SK-N-DZ (cell line): ENCODE measurements at regions not wholly inside any gene's neighbourhood (a gene's known extent, or its start where the extent isn't known, plus 50 kb on each side); places are given as distances from the start of the nearest gene placed in this dataset.

ENCODE experiments used
- DNase-seq: peaks from one replicate; pipeline ENCODE4 v3.0.0-alpha.2; 2015; ENCODE audit warnings: low spot score

GRCh38 chr18:22355598-22355997 lies 62.1 kb downstream of the CTAGE1 start:
- no peak for DNase-seq

- DNase-seq: no peak
These were observed 62.6 kb downstream of the CTAGE1 start for GRCh38 chr18:22355069-22355468.

DNA sequence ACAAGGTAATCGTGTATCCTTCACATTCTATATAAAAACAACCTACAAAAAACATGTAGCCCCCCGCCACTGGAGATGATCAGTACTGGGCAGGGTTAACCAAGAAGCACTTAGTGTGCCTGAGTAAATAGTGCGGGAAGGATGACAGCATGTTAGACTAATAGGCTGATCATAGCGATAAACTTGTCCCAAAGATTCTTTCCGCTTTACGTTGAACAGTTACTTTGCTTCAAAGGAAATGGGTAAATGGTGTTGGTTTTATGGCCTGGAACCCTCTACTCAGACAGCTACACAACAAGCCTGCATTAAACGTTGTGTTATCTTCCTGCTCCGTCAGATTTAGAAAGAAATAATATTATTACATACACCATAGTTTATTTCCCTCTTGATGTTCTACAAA lies 67.7 kb downstream of the CTAGE1 start:
- no peak for DNase-seq

- no peak for DNase-seq
These were observed 68.3 kb downstream of the CTAGE1 start for GRCh38 chr18:22349317-22349898.

DNA sequence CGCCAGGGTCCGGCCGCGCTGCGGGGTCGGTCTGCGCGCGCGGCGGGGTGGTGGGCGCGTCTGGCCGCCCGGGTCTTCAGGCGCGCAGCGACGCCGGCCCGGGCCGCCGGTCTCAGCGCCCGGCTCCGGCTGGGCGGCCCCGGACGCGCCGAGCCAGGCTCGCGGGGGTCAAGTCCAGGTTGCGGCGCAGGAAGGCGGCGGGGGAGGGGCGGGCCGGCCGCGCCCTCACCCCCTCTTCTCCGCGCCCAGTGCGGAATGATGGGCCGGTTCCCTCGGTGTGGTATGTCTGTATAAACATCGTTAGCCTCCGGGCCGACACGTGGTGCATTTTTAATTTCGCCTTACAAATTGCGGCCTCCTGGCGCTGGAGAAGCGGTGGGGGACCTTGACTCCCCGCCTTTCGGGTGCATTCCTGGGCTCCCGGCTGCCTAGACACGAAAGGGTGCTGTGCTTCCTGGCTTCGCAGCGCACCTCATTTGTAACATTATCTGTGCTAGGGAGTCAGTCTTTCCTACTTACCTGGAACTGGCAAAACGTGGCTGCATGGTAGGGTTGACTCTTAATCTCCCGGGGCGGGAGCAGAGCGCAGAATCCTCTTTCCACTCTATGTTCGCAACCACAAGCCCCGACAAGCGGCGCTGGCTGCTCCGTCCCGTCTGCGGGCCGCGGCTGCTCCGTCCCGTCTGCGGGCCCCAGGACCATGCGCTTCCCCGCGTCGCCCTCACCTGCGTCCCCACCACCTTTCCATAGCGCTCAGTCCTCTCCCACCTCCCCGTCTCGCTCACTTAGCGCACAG lies 69.0 kb downstream of the CTAGE1 start:
- DNase-seq: no peak

GRCh38 chr18:22347606-22348511 lies 69.9 kb downstream of the CTAGE1 start:
- DNase-seq: no peak

- DNase-seq: no peak
These were observed 70.6 kb downstream of the CTAGE1 start for GRCh38 chr18:22346953-22347605.

- DNase-seq: no peak
These were observed 71.2 kb downstream of the CTAGE1 start for GRCh38 chr18:22346401-22346952.

- DNase-seq: no peak
These were observed 72.0 kb downstream of the CTAGE1 start for GRCh38 chr18:22345718-22346117.

- no peak for DNase-seq
These were observed 72.6 kb downstream of the CTAGE1 start for GRCh38 chr18:22344908-22345670.

DNA sequence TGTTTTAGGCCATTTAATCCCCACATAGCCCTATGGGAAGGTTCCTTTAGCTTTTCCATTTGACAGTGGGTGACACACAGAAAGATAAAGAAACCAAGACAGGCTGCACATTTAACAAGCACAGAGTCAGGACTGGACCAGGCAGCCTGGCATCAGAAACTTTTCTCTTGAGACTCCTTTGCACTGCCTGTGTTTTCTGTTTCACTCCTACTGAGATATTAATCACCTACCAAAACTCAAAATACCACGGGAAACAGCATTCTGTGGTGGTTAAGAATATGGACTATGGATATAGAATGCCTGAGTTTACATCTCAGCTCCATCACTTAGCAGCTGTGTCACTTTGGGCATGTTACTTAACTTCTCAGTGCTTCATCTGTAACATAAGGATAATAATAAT lies 73.3 kb downstream of the CTAGE1 start:
- DNase-seq: no peak

DNA sequence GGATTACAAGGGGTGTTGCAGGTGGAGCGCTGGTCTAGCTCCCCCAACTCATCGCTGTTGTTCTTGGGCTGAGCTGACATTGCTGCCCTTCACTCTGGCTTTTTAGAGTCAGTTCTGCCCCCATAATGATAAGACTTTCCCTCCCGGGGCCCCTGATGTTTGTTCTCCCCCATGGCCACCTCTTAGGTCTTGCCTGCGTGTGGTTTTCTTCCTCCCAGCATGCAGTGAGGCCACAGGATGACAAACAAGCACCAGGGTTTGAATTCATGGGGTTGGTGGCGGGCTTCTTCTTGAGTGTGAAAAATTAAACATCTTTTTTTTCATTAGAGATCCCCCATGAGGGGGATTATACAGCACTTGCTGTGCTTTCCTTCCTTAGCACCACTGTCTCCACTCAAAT lies 74.1 kb downstream of the CTAGE1 start:
- DNase-seq: no peak

DNA sequence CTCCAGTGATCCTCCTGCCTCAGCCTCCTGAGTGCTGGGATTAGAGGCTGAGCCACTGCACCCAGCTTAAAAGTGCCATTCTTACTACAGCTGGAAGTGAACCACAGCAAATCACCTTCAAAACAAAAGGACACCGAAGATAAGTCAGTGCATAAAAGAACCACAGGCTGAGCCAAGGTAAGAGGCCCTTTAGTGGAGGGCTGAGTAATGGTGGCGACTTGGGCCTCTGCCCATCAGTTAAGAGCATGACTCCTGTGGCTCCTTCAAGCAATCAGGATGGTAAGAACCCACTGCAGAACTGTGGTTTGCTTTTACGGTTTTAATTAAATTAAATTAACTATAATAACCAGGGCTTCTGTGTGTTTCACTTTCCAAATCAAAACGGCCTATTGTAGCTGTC lies 75.1 kb downstream of the CTAGE1 start:
- peak; percentile 39 for DNase-seq

GRCh38 chr18:22340331-22340730 lies 77.4 kb downstream of the CTAGE1 start:
- no peak for DNase-seq

GRCh38 chr18:22339913-22340312 lies 77.8 kb downstream of the CTAGE1 start:
- DNase-seq: no peak

GRCh38 chr18:22337833-22338232 lies 79.9 kb downstream of the CTAGE1 start:
- DNase-seq: no peak

GRCh38 chr18:22337306-22337705 lies 80.4 kb downstream of the CTAGE1 start:
- no peak for DNase-seq

- DNase-seq: no peak
These were observed 81.3 kb downstream of the CTAGE1 start for GRCh38 chr18:22336406-22336805.

DNA sequence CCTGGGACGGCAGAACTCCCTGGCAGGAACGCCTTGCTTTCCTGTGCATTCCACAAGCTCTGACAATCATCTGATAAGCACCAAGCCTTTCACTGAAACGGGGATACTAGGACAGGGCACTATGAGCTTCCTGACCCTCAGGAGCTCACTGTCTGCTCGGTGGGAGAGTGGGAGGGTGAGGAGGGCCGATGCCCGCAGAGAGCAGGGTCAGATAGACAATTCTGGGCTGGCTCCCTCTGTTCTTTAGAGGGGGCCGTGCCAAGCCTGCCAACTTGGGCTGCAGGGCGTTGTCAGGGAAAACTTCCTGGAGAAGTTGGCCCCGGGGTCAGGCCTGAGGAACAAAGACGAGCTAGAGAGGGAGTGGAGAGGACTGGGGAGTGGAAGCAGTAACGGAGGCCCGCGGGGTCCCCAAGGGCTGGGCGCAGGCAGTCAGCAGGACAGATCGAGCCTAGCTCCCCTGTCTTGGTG lies 82.0 kb downstream of the CTAGE1 start:
- no peak for DNase-seq

DNA sequence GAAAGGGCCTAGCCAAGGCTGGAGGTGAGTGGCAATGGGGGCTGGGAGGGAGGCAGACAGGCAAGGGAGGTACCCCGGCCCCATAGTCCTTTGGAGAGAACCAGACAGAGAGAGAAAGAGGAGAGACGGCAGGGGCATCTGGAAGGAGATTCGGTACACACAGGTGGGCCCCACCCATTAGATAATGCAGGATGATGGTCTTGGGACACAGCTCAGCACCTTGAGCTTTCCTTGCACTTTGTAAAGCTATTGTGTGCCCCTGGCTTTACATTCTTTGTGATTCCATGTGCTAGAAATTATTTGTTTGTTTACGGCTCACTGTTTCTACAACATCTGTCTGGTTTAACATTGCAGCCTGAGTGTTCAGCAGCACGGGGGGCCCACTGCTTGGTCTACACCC lies 83.1 kb downstream of the CTAGE1 start:
- no peak for DNase-seq

- no peak for DNase-seq
These were observed 85.1 kb downstream of the CTAGE1 start for GRCh38 chr18:22332590-22332989.
